RCC 7860 (cell line): ENCODE measurements at regions not wholly inside any gene's neighbourhood (a gene's known extent, or its start where the extent isn't known, plus 50 kb on each side); places are given as distances from the start of the nearest gene placed in this dataset.
A peak's percentile ranks its signal among the peaks of the same experiment; 100 is the strongest.

ENCODE experiments used
- DNase-seq: peaks from one replicate; pipeline ENCODE4 v3.0.0-alpha.2; 2015; ENCODE audit warnings: low spot score
- FAIRE-seq: peaks from 2 replicates; lab custom pipeline; 2012; peaks lifted over from hg19 to GRCh38; lab: Jason Lieb, UNC

- FAIRE-seq (no peak), DNase-seq (no peak)
These were observed 580.6 kb upstream of the SOX11 start for GRCh38 chr2:5111581-5111980.

- no peak for DNase-seq
- FAIRE-seq, result no peak
These were observed 573.1 kb upstream of the SOX11 start for GRCh38 chr2:5119046-5119445.

DNA sequence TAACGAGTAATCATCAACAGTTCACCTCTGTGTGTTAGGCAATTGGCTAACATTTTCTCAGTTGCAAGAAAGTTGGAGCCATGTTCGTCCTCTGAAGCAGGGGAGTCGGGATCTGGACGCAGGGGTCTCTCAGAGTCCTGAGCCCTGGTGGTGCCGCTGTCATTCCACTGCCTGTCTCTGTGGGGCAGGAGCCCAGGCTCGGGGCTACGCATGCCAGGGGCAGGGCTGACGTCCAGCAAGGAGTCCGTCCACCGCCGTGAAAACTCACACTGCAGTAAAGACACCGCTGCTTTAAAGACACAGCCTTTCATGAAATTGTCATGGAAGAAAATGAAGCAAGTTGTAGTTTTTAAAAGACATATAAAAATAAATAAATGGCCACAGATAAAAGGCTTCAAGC lies 571.1 kb upstream of the SOX11 start:
- FAIRE-seq (no peak), DNase-seq (no peak)

DNA sequence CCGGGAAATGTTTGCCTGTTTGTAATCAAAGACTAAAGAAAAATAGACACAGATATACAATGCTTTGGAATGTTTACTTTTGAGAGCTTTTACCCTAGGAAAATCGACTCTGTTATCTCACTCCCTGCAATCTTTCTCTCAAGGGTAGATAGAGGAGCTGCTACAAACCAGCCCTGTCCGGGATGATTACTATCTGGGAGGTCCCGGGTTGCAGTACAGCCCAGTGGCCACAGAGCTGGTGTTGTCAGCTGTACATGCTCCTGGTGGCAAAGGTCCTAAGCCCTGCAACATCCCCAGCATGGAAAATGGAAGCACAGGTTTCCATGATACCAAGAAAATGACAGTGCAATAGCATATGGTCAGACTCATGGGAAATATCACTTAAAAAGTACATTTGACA lies 570.5 kb upstream of the SOX11 start:
- FAIRE-seq (no peak), DNase-seq (no peak)

DNA sequence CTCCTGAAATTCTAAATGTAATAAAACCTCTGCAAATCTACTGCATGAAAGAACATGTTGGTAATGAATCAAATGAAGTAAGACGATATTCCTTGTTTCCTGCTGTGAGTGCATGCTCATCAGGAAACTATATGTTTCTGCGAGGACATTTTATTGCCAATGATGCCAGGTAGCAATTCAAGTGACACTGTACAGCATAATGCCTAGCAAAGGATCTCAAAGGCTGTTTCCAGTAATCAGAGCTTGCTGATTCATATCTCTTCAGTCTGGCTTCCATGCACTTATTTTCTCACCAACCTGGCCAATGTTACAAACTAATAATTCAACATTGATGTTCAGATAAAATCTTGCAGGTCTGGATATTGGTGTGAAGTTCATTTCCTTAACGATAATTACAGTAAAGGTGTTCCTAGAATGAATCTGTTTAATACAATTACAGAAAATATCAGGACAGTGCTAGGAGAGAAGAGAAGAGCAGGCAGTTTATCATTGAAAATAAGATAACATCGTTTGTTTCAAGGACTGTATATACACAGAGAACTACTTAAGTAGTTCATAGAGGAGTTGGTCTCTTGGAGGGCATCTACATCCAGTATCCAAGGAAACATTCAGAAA lies 568.5 kb upstream of the SOX11 start:
- no peak for FAIRE-seq
- no peak for DNase-seq

- DNase-seq, result no peak
- FAIRE-seq, result no peak
These were observed 567.0 kb upstream of the SOX11 start for GRCh38 chr2:5125017-5125730.

DNA sequence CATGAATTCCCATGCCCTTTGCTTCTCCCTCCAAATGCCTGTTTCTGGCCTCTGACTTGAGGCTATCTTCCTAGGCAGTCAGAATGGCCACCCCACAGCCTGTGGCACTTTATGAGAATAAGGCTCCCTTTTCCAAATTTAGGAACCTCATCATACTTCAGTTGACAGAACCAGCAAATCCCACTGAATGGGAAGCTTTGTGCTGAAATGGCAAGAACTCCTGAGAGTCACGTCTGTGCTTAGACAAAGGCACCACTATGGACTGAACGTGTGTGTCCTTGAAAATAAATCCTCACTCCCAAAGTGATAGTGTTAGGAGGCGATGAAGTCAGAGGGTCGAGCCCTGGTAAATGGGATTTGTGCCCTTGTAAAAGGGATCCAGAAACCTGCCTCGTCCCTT lies 559.9 kb upstream of the SOX11 start:
- no peak for DNase-seq
- FAIRE-seq, result no peak

- FAIRE-seq (no peak), DNase-seq (no peak)
These were observed 551.8 kb upstream of the SOX11 start for GRCh38 chr2:5140347-5140746.

DNA sequence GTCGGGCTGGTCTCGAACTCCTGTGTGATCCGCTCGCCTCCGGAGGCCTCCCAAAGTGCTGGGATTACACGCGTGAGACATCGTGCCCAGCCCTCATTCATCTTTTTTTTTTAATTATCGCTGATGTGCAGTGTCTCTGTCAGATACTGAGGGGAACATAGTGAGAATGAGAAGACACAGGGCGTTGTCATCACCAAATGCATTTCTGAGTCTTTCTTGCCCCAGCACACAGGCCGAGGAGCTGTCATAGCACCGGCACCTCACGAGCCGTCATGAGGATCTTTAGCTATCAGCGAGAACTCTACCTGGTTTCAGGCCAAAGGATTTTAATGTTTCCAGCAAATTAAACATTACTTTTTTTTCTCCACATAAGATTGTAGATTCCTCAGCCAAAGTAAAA lies 548.0 kb upstream of the SOX11 start:
- FAIRE-seq, result no peak

GRCh38 chr2:5145053-5145452 lies 547.1 kb upstream of the SOX11 start:
- FAIRE-seq, result no peak
- no peak for DNase-seq

More for the DNA sequence above, 548.0 kb upstream of the SOX11 start:
- no peak for DNase-seq

- FAIRE-seq, result peak; percentile 40
- no peak for DNase-seq
These were observed 546.4 kb upstream of the SOX11 start for GRCh38 chr2:5145801-5146200.

DNA sequence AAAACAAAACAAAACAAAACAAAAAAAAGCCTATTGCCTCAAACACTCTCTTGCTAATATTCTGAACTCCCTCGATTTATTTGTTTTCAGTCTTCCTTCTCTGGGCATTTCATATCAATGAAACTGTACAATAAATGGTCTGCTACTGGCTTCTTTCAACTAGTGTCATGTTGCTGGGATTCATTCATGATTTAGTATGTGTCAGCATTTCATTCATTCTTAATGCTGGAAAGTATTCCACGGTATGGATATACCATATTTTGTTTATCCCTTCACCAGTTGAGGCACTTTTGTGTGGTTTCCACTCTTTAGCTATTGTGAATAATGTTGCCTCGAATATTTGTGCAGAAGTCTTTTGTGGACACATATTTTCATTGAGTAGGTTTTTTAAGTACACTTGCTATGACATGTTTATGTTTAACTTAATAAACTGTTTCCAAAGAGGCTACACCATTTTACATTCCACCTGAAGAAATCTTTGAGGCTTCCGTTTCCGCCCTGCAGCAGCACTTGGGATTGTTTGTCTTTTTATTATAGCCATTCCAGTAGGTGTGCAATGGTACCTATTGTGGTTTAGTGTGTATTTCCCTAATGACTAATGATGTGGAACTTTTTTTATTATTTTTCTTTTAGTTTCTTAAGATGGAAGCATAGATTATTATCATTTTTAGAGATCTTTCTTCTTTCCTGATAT lies 543.6 kb upstream of the SOX11 start:
- DNase-seq (no peak), FAIRE-seq (no peak)

GRCh38 chr2:5150871-5151270 lies 541.3 kb upstream of the SOX11 start:
- no peak for FAIRE-seq
- no peak for DNase-seq

DNA sequence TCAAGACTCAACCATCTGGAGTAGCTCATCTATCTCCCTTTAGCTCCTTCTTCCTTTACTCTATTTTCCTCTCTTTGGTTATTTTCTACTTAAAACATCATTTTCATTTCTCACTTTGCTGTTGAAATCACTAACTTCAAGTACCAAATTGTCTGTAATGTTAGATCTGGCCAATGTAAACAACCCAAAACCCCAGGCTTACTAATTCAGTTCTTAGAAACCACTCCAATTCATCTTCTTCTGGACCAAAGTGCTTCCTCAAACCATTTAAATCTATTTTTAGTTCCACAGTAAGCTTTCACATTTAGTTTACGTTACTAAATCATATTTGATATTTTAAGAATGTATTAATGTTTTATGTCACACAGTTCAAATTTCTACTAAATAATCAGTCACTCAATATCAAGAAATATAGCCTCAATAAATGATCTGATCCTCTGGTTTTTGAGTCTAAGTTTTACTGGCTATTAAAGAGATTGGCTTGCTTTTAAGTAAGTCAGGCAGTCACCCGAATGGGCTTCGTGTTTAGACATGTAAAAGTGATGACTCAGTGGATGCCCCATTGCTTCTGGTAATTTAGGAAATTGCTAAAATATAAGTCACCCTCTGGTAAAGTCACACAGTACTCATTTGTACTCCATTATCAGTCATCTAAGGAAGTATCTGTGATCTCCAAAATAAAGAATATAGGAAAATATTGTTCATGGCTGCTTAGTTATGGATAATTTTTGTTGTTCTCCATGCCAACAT lies 527.2 kb upstream of the SOX11 start:
- no peak for FAIRE-seq
- no peak for DNase-seq

GRCh38 chr2:5172923-5173322 lies 519.3 kb upstream of the SOX11 start:
- FAIRE-seq (no peak), DNase-seq (no peak)

- DNase-seq, result no peak
- FAIRE-seq, result no peak
These were observed 518.2 kb upstream of the SOX11 start for GRCh38 chr2:5173876-5174535.

- FAIRE-seq, result no peak
These were observed 517.0 kb upstream of the SOX11 start for GRCh38 chr2:5175231-5175630.

DNA sequence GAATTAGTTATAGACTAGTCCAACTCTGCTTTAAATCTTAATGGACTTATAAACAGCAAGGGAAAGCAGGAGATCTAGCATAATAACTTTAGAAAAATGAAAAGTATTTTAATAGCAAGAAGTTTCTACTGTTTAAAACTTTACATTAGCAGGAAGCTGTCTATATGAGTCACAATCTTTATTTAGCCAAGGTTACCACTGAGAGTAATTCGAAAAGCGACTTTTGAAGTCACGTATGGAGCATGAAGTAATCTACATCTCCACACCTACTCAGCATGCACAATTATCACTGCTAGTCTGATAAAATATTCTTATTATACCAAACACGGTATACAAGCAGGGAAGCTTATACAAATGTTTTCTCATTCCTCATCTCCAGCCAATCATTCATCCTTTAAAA lies 515.4 kb upstream of the SOX11 start:
- DNase-seq, result no peak
- no peak for FAIRE-seq

More at GRCh38 chr2:5175231-5175630, 517.0 kb upstream of the SOX11 start:
- DNase-seq, result no peak

DNA sequence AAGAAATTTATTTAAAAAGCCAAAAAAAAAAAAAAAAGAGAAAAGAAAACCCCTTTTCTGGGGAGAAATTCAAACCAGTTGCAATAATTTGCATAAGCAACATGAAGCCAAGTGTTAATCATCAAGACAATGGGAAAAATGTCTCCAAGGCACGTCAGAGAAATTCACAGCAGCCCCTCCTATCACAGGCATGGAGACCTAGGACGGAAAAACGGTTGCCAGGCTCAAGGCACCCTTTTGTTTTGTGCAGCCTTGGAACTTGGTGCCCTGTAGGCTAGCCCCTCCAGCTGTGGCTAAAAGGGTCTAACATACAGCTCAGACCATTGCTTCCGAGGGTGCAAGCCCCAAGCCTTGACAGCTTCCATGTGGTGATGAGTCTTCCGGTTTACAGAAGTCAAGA lies 509.2 kb upstream of the SOX11 start:
- DNase-seq (no peak), FAIRE-seq (no peak)

- DNase-seq (no peak), FAIRE-seq (no peak)
These were observed 504.9 kb upstream of the SOX11 start for GRCh38 chr2:5187283-5187682.

- DNase-seq (no peak), FAIRE-seq (no peak)
These were observed 503.5 kb upstream of the SOX11 start for GRCh38 chr2:5188636-5189035.
